MCF 10A (cell line): ENCODE measurements at regions not wholly inside any gene's neighbourhood (a gene's known extent, or its start where the extent isn't known, plus 50 kb on each side); places are given as distances from the start of the nearest gene placed in this dataset.

Experiments used
- BruUV-seq: library from RNA; stranded (reverse); fragments of 400-500 nt; replicated peaks from 2 replicates; lab custom pipeline; 2021; lab: Mats Ljungman, UMichigan
- CTCF ChIA-PET: fragments of 300-600 bp; sonication (Branson Sonifier 250); formaldehyde crosslinking; extraction: SDS; loops from one replicate; lab custom pipeline; 2021; ENCODE audit warnings: antibody characterized with exemption, inconsistent platforms; lab: Yijun Ruan, JAX
- POLR2A ChIA-PET: fragments of 300-600, 350-650 bp; sonication (Branson Sonifier 250); formaldehyde crosslinking; extraction: SDS; loops from one replicate; lab custom pipeline; 2020; ENCODE audit warnings: antibody characterized with exemption, inconsistent platforms; lab: Yijun Ruan, JAX
- DNase-seq: peaks from one replicate; pipeline ENCODE4 v3.0.0-alpha.2; 2018; ENCODE audit not compliant: unreplicated experiment
- H3K27ac Mint-ChIP-seq: one replicate; pipeline ENCODE4 v1.8.0; 2022; ENCODE audit warnings: mild to moderate bottlenecking, low read depth, mixed read lengths; ENCODE audit not compliant: unreplicated experiment
- H3K27me3 Mint-ChIP-seq: one replicate; pipeline ENCODE4 v1.8.0; 2022; ENCODE audit warnings: mixed read lengths; ENCODE audit not compliant: insufficient read depth, unreplicated experiment
- H3K36me3 Mint-ChIP-seq: one replicate; pipeline ENCODE4 v1.8.0; 2022; ENCODE audit warnings: mild to moderate bottlenecking, moderate library complexity, mixed read lengths; ENCODE audit not compliant: insufficient read depth, unreplicated experiment
- H3K4me1 Mint-ChIP-seq: one replicate; pipeline ENCODE4 v1.8.0; 2022; ENCODE audit warnings: mixed read lengths; ENCODE audit not compliant: insufficient read depth, unreplicated experiment
- H3K4me3 Mint-ChIP-seq: one replicate; pipeline ENCODE4 v1.8.0; 2022; ENCODE audit warnings: mild to moderate bottlenecking, moderate library complexity, mixed read lengths; ENCODE audit not compliant: unreplicated experiment
- H3K9me3 Mint-ChIP-seq: one replicate; pipeline ENCODE4 v1.8.0; 2022; ENCODE audit warnings: mixed read lengths; ENCODE audit not compliant: unreplicated experiment
- intact Hi-C: fragments of 100-400 bp; cut with micrococcal nuclease; formaldehyde crosslinking; loops from 2 replicates; pipeline ENCODE4 v1.14.1; 2022
- TF ChIP-seq, protein P1 (sequence below): fragments of 200-600 bp; IDR thresholded peaks from one replicate; pipeline ENCODE4 v1.8.0; 2022; ENCODE audit warnings: antibody characterized with exemption, mild to moderate bottlenecking; ENCODE audit not compliant: unreplicated experiment

DNA sequence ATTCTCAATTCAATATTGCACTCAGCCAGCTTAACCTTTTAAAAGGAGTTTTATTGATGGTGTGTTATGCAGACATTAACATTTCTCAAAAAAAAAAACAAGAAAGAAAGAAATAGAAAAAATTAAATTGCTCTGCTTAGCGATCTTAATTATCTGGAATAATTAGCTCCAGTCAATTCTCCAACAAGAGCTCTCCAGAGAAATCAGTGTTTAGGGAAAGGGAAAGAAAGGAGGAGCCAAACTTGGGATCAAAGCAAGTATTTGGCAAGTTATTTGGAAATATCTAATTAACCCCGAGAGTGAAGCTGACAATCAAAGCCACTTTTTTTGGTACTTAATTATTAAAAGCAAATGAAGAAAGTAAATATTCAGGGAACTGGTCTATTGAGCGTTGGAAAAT is 60.7 kb upstream of the CAMK1G start:
- H3K36me3 Mint-ChIP-seq: no peaks in the 10 kb centered on the region
- no TSS peak for BruUV-seq
- no peaks in the 10 kb centered on the region for H3K27me3 Mint-ChIP-seq
- no peak overlapping the region for H3K4me3 Mint-ChIP-seq
- POLR2A ChIA-PET: interaction anchor here (3.8 to 5.0 kb wide), 2 partner anchors 8 to 44 kb away, joined by 19 to 22 read pairs; no protein-coding TSS in a partner anchor
- intact Hi-C loops: no loop called here
- peaks cover 8% of the 10 kb centered on the region for H3K9me3 Mint-ChIP-seq
- H3K4me1 Mint-ChIP-seq: peaks cover 16% of the 10 kb centered on the region
- CTCF ChIA-PET: interaction anchor here (0.7 to 20.5 kb wide), 3 partner anchors 9 to 45 kb away, joined by 3 to 198 read pairs (median 46); no protein-coding TSS in a partner anchor
- no peak overlapping the region for H3K27ac Mint-ChIP-seq
- no peak for DNase-seq
- TF ChIP-seq, protein P1, sequence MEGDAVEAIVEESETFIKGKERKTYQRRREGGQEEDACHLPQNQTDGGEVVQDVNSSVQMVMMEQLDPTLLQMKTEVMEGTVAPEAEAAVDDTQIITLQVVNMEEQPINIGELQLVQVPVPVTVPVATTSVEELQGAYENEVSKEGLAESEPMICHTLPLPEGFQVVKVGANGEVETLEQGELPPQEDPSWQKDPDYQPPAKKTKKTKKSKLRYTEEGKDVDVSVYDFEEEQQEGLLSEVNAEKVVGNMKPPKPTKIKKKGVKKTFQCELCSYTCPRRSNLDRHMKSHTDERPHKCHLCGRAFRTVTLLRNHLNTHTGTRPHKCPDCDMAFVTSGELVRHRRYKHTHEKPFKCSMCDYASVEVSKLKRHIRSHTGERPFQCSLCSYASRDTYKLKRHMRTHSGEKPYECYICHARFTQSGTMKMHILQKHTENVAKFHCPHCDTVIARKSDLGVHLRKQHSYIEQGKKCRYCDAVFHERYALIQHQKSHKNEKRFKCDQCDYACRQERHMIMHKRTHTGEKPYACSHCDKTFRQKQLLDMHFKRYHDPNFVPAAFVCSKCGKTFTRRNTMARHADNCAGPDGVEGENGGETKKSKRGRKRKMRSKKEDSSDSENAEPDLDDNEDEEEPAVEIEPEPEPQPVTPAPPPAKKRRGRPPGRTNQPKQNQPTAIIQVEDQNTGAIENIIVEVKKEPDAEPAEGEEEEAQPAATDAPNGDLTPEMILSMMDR: no peak

DNA sequence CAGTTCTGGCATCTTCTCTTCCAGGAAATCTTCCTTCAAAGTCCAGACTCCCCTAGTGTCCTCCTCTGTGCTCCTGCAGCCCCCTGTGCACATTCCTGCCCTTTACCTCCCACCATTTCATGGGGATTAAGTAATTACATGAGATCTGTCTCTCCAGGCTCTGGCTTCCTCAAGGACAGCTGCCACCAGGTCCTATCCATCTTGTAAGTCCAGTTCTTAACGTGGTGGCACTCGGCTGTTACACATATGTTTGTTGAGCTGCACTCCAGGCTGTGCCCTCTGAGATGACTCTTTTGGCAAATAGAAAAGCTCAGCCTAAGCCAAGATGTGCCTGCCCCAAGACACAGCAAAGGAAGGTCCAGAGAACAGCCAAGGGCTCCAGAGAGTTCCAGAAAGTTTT is 57.4 kb upstream of the CAMK1G start:
- H3K9me3 Mint-ChIP-seq: no peaks in the 10 kb centered on the region
- peaks cover 47% of the 10 kb centered on the region for H3K4me1 Mint-ChIP-seq
- no peaks in the 10 kb centered on the region for H3K36me3 Mint-ChIP-seq
- no peak overlapping the region for H3K4me3 Mint-ChIP-seq
- no peak for DNase-seq
- TF ChIP-seq, protein P1: no peak
- no peak overlapping the region for H3K27ac Mint-ChIP-seq
- POLR2A ChIA-PET: interaction anchor here (0.6 to 5.0 kb wide), 5 partner anchors 10 to 1080 kb away, joined by 3 to 31 read pairs (median 11); no protein-coding TSS in a partner anchor
- BruUV-seq: no TSS peak
- CTCF ChIA-PET: interaction anchor here (0.6 to 20.5 kb wide), 6 partner anchors 9 to 541 kb away, joined by 3 to 198 read pairs (median 4); no protein-coding TSS in a partner anchor
- H3K27me3 Mint-ChIP-seq: no peaks in the 10 kb centered on the region
- intact Hi-C loops: no loop called here

DNA sequence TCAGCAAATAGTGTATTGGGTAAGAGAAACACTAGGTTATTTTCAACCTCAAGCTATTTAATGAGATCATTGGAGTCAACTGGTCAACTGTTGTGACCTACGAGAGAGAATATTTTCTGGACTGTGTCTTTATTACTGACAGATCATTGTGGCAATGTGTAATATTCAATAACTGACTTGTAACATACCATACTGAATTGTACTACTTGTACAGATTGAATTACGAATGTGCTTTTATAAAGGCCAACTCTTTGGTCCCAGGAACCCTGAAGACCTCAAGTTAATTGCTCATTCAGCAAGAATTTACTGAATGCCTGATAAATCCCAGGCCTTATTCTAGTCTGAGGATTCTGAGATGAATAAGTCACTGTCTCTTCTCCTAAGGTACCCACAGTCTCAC is 56.1 kb upstream of the CAMK1G start:
- H3K36me3 Mint-ChIP-seq: no peaks in the 10 kb centered on the region
- no peak for DNase-seq
- CTCF ChIA-PET: interaction anchor here (0.5 to 20.5 kb wide), 9 partner anchors 14 to 834 kb away, joined by 3 to 198 read pairs (median 4); no protein-coding TSS in a partner anchor

More for the DNA sequence above, 56.1 kb upstream of the CAMK1G start:
- H3K4me3 Mint-ChIP-seq: no peak overlapping the region
- H3K9me3 Mint-ChIP-seq: no peaks in the 10 kb centered on the region
- peak overlapping the region; percentile 60 for H3K27ac Mint-ChIP-seq
- intact Hi-C loops: no loop called here
- POLR2A ChIA-PET: interaction anchor here (1.0 to 8.2 kb wide), 7 partner anchors 8 to 172 kb away, joined by 3 to 120 read pairs (median 5); no protein-coding TSS in a partner anchor
- TF ChIP-seq, protein P1: no peak
- H3K27me3 Mint-ChIP-seq: no peaks in the 10 kb centered on the region
- H3K4me1 Mint-ChIP-seq: peaks cover 59% of the 10 kb centered on the region
- no TSS peak for BruUV-seq
